SU-DHL-6 (cell line): ENCODE measurements at regions not wholly inside any gene's neighbourhood (a gene's known extent, or its start where the extent isn't known, plus 50 kb on each side); places are given as distances from the start of the nearest gene placed in this dataset.

Experiments
- CTCF ChIP-seq: fragments of 200-600 bp; sonication (generic); IDR thresholded peaks from one replicate; pipeline ENCODE4 v1.5.1; 2017; ENCODE audit warnings: antibody characterized with exemption, mild to moderate bottlenecking, low read length, moderate library complexity; ENCODE audit not compliant: insufficient read depth, poor library complexity, severe bottlenecking
- EZH2phosphoT487 ChIP-seq: fragments of 200-600 bp; sonication (generic), shearing (Covaris generic); conservative IDR thresholded peaks from 2 replicates; pipeline ENCODE4 v1.6.1; 2018; ENCODE audit warnings: mild to moderate bottlenecking, antibody characterized with exemption, low read length, moderate library complexity, mixed read lengths

- TF ChIP-seq CTCF (no peak), EZH2phosphoT487 (no peak)
These were observed 60.9 kb downstream of the KLF12 start for GRCh38 chr13:74073274-74073673.
